Right cardiac atrium (tissue), 5 donors: ENCODE measurements at regions not wholly inside any gene's neighbourhood (a gene's known extent, or its start where the extent isn't known, plus 50 kb on each side); places are given as distances from the start of the nearest gene placed in this dataset.

Source experiments
- ATAC-seq, 2 donors: fragments of 200-7000 bp; cut with Tn5 transposase; one replicate each; pipeline versions ENCODE4 v1.8.0 to v1.9.1; 2020; ENCODE audit warnings: moderate library complexity in 2 of 2, mild to moderate bottlenecking in 1 of 2
- DNase-seq, 3 donors: peaks; one replicate each; pipeline ENCODE4 v3.0.0-alpha.2; 2020
- H3K27ac ChIP-seq: one replicate; pipeline ENCODE4 v1.5.1; 2013; ENCODE audit warnings: mild to moderate bottlenecking, low read length, control low read depth, moderate library complexity
- H3K27me3 ChIP-seq: one replicate; pipeline ENCODE4 v1.6.1; 2013; ENCODE audit not compliant: control insufficient read depth, insufficient read depth
- H3K4me1 ChIP-seq: one replicate; pipeline ENCODE4 v1.6.1; 2013; ENCODE audit warnings: low read length; ENCODE audit not compliant: control insufficient read depth, insufficient read depth
- H3K4me3 ChIP-seq: one replicate; pipeline ENCODE4 v1.5.1; 2013; ENCODE audit warnings: low read length, control low read depth
- H3K9me3 ChIP-seq: one replicate; pipeline ENCODE4 v1.6.1; 2013; ENCODE audit warnings: low read length; ENCODE audit not compliant: control insufficient read depth
- WGBS: extraction: QIAGEN DNeasy Blood & Tissue Kit; methylation state at CpG from one replicate; pipeline ENCODE4 v1.1.7; 2013; 5-methylcytosine and 5-hydroxymethylcytosine counted together
- intact Hi-C, 4 donors: fragments of 100-400 bp; cut with DNase I; formaldehyde crosslinking; loops; one replicate each; pipeline versions ENCODE4 v1.11.0 to v1.14.0; 2022 to 2023
- donor health status: healthy with polysubstance abuse.
- donor health status: DM: no; HTN: yes; CAD: no.
- donor health status: DM: no; HTN: no; CAD: no.
- donor health status: DM: no; HTN: yes; CAD: no; lungs with severe emphysema.
- donor health status: DM: yes; HTN: yes; CAD: no.

GRCh38 chr3:177514611-177515499 lies 317.6 kb upstream of the TBL1XR1 start:
- ATAC-seq (no peak), DNase-seq (no peak)
- 79% methylated on average over 9 of the region's 9 CpGs for whole genome bisulfite sequencing
- H3K27me3 ChIP-seq = no peaks in the 10 kb centered on the region
- H3K27ac ChIP-seq = no peak overlapping the region
- peaks cover 9% of the 10 kb centered on the region for H3K4me1 ChIP-seq
- no peaks in the 10 kb centered on the region for H3K9me3 ChIP-seq
- H3K4me3 ChIP-seq = no peak overlapping the region
- intact Hi-C loops = no loop called here

- intact Hi-C loops = no loop called here
- Histone ChIP-seq H3K9me3 (no peaks in the 10 kb centered on the region), H3K4me1 (peaks cover 8% of the 10 kb centered on the region), H3K27me3 (no peaks in the 10 kb centered on the region), H3K27ac (peak overlapping the region; percentile 83), H3K4me3 (no peak overlapping the region)
- ATAC-seq = no peak
- 50% methylated on average over 3 of the region's 3 CpGs for WGBS
- DNase-seq = no peak
Observed at GRCh38 chr3:177515786-177516157, 318.5 kb upstream of the TBL1XR1 start.

GRCh38 chr3:177516158-177517011 lies 319.1 kb upstream of the TBL1XR1 start:
- no peak overlapping the region for H3K4me3 ChIP-seq
- peaks cover 7% of the 10 kb centered on the region for H3K4me1 ChIP-seq
- ATAC-seq = peak; percentile 78 to 87
- peak; percentile 51 to 82 (median 70) for DNase-seq
- intact Hi-C loops = no loop called here
- peak overlapping the region; percentile 83 for H3K27ac ChIP-seq
- WGBS = 18% methylated on average over 14 of the region's 14 CpGs
- H3K9me3 ChIP-seq = no peaks in the 10 kb centered on the region
- no peaks in the 10 kb centered on the region for H3K27me3 ChIP-seq

- DNase-seq (no peak), ATAC-seq (no peak)
- H3K27ac ChIP-seq = no peak overlapping the region
- H3K4me3 ChIP-seq = no peak overlapping the region
- WGBS = 98% methylated on average over 2 of the region's 2 CpGs
- H3K9me3 ChIP-seq = no peaks in the 10 kb centered on the region
- intact Hi-C loops = no loop called here
- H3K27me3 ChIP-seq = no peaks in the 10 kb centered on the region
- H3K4me1 ChIP-seq = peaks cover 7% of the 10 kb centered on the region
Observed at GRCh38 chr3:177517906-177518305, 320.6 kb upstream of the TBL1XR1 start.

- ATAC-seq (no peak), DNase-seq (peak in 1 of 3 donors; percentile 58)
- intact Hi-C loops = no loop called here
- 97% methylated on average over 13 of the region's 13 CpGs for WGBS
- Histone ChIP-seq H3K4me1 (peaks cover 7% of the 10 kb centered on the region), H3K27ac (no peak overlapping the region), H3K27me3 (no peaks in the 10 kb centered on the region), H3K4me3 (no peak overlapping the region), H3K9me3 (no peaks in the 10 kb centered on the region)
Observed at GRCh38 chr3:177519588-177519987, 322.3 kb upstream of the TBL1XR1 start.

GRCh38 chr3:177521305-177521704 lies 324.0 kb upstream of the TBL1XR1 start:
- peaks cover 3% of the 10 kb centered on the region for H3K4me1 ChIP-seq
- intact Hi-C loops = no loop called here
- no peak for DNase-seq
- no peak for ATAC-seq
- no peaks in the 10 kb centered on the region for H3K9me3 ChIP-seq
- no peak overlapping the region for H3K4me3 ChIP-seq
- no peaks in the 10 kb centered on the region for H3K27me3 ChIP-seq
- no peak overlapping the region for H3K27ac ChIP-seq
- WGBS = 95% methylated on average over 8 of the region's 8 CpGs

- WGBS = 88% methylated on average over 4 of the region's 4 CpGs
- intact Hi-C loops = no loop called here
- ATAC-seq (no peak), DNase-seq (no peak)
- no peak overlapping the region for H3K4me3 ChIP-seq
- H3K27me3 ChIP-seq = no peaks in the 10 kb centered on the region
- H3K9me3 ChIP-seq = no peaks in the 10 kb centered on the region
- H3K27ac ChIP-seq = no peak overlapping the region
- H3K4me1 ChIP-seq = no peaks in the 10 kb centered on the region
Observed at GRCh38 chr3:177522051-177522450, 324.8 kb upstream of the TBL1XR1 start.

GRCh38 chr3:177523067-177523675 lies 325.9 kb upstream of the TBL1XR1 start:
- DNase-seq (no peak), ATAC-seq (no peak)
- Histone ChIP-seq H3K27me3 (no peaks in the 10 kb centered on the region), H3K27ac (no peak overlapping the region), H3K4me3 (no peak overlapping the region), H3K4me1 (no peaks in the 10 kb centered on the region), H3K9me3 (no peaks in the 10 kb centered on the region)
- 66% methylated on average over 3 of the region's 3 CpGs for WGBS
- intact Hi-C loops = no loop called here

GRCh38 chr3:177523872-177524438 lies 326.7 kb upstream of the TBL1XR1 start:
- H3K9me3 ChIP-seq = no peaks in the 10 kb centered on the region
- no peak for DNase-seq
- intact Hi-C loops = no loop called here
- no peak overlapping the region for H3K27ac ChIP-seq
- no peaks in the 10 kb centered on the region for H3K4me1 ChIP-seq
- no peak overlapping the region for H3K4me3 ChIP-seq
- no peaks in the 10 kb centered on the region for H3K27me3 ChIP-seq
- no peak for ATAC-seq
- WGBS = 80% methylated on average over 4 of the region's 4 CpGs

GRCh38 chr3:177524742-177525141 lies 327.5 kb upstream of the TBL1XR1 start:
- no peaks in the 10 kb centered on the region for H3K4me1 ChIP-seq
- H3K27me3 ChIP-seq = no peaks in the 10 kb centered on the region
- WGBS = 98% methylated on average over 4 of the region's 4 CpGs
- DNase-seq = no peak
- intact Hi-C loops = no loop called here
- ATAC-seq = no peak
- no peak overlapping the region for H3K4me3 ChIP-seq
- H3K9me3 ChIP-seq = no peaks in the 10 kb centered on the region
- H3K27ac ChIP-seq = no peak overlapping the region

GRCh38 chr3:177525414-177525813 lies 328.1 kb upstream of the TBL1XR1 start:
- 88% methylated on average over 1 of the region's 1 CpG for WGBS

More at GRCh38 chr3:177525414-177525813, 328.1 kb upstream of the TBL1XR1 start:
- Histone ChIP-seq H3K27me3 (no peaks in the 10 kb centered on the region), H3K4me1 (no peaks in the 10 kb centered on the region), H3K4me3 (no peak overlapping the region), H3K9me3 (no peaks in the 10 kb centered on the region), H3K27ac (no peak overlapping the region)
- ATAC-seq (no peak), DNase-seq (no peak)
- intact Hi-C loops = no loop called here
